Heart left ventricle (tissue), 13 donors: ENCODE measurements at regions not wholly inside any gene's neighbourhood (a gene's known extent, or its start where the extent isn't known, plus 50 kb on each side); places are given as distances from the start of the nearest gene placed in this dataset.

Experiments used
- POLR2A ChIP-seq, 2 donors: fragments of 450-650 bp; IDR thresholded peaks; one replicate each; pipeline ENCODE4 v1.6.1; 2017; ENCODE audit warnings: antibody characterized with exemption in 2 of 2, mild to moderate bottlenecking in 2 of 2, moderate library complexity in 2 of 2
- TF ChIP-seq, protein P1 (sequence below), 12 donors: fragments of 200-600 bp; sonication (generic) in 4 of 12; IDR thresholded peaks; one replicate each; pipeline versions ENCODE4 v1.5.0 to v1.8.0; 2018 to 2022; ENCODE audit warnings: antibody characterized with exemption in 12 of 12, mild to moderate bottlenecking in 5 of 12
- donor health status: ischemic (EF 13 %, LVEDD 7.1; RV severe dilation, severe dysfunction).
- donor health status: DM: no; HTN: yes; CAD: no.
- donor health status: DM: no; HTN: no; CAD: no.
- donor health status: ischemic (EF 25% LVEDD 6.9; RV normal size, moderate dysfunction).
- donor health status: ischemic (EF 25% LVEDD 5.7; RV mildly dilated, moderate dysfunction).
- donor health status: ischemic (EF 35%, LVEDD 5.7; RV mildly dilated, moderate dysfunction).
- donor health status: nonischemic (EF 11% LVEDD 7.7; RV severe dilation, severe dysfunction).
- donor health status: DM: yes; HTN: yes; CAD: no.
- donor health status: PGD.
- donor health status: ischemic (EF 29% LVEDD 5.4; RV normal size, mild dysfunction).
- donor health status: nonischemic (EF 23%, LVEDD 6.1; RV moderate dilation, normal function).

DNA sequence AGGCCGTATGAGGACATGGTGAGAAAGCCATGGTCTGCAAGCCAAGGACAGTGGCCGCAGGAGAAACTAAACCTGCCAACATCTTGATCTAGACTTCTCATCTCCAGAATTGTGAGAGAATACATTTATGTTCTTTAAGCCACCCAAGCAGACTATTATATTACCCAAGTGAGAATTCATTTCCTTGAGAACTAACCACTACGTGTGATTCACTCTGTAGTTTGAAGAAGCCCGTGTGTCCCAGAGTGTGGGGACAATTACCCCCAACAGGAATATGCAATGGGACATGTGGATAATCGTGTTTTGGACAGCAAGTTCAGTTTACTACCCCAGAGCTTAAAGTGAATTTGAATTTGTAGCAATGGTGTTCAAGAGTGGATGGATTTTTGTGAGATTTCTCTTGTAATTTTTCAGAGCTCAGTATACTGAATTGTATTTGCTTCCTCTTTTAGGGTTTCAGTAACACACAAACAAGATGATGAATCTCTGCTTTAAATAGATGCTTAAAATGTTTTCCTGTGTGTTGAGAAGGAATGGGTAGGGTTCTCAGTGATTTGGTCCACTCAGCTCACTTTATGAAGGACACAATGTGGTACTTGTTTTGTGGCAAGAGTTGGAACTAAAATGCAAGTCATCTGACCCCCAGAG lies 100.0 kb upstream of the ARHGAP20 start:
- TF ChIP-seq, protein P1, sequence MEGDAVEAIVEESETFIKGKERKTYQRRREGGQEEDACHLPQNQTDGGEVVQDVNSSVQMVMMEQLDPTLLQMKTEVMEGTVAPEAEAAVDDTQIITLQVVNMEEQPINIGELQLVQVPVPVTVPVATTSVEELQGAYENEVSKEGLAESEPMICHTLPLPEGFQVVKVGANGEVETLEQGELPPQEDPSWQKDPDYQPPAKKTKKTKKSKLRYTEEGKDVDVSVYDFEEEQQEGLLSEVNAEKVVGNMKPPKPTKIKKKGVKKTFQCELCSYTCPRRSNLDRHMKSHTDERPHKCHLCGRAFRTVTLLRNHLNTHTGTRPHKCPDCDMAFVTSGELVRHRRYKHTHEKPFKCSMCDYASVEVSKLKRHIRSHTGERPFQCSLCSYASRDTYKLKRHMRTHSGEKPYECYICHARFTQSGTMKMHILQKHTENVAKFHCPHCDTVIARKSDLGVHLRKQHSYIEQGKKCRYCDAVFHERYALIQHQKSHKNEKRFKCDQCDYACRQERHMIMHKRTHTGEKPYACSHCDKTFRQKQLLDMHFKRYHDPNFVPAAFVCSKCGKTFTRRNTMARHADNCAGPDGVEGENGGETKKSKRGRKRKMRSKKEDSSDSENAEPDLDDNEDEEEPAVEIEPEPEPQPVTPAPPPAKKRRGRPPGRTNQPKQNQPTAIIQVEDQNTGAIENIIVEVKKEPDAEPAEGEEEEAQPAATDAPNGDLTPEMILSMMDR (IDR thresholded peaks at IDR 0.05), result no peak
- TF ChIP-seq POLR2A (IDR thresholded peaks at IDR 0.05), result no peak
